ENCODE measurements at regions not wholly inside any gene's neighbourhood (a gene's known extent, or its start where the extent isn't known, plus 50 kb on each side); places are given as distances from the start of the nearest gene placed in this dataset.

GRCh38 chr10:33478089-33478674 is 143.7 kb upstream of the NRP1 start:
- TF ChIP-seq, protein P1, sequence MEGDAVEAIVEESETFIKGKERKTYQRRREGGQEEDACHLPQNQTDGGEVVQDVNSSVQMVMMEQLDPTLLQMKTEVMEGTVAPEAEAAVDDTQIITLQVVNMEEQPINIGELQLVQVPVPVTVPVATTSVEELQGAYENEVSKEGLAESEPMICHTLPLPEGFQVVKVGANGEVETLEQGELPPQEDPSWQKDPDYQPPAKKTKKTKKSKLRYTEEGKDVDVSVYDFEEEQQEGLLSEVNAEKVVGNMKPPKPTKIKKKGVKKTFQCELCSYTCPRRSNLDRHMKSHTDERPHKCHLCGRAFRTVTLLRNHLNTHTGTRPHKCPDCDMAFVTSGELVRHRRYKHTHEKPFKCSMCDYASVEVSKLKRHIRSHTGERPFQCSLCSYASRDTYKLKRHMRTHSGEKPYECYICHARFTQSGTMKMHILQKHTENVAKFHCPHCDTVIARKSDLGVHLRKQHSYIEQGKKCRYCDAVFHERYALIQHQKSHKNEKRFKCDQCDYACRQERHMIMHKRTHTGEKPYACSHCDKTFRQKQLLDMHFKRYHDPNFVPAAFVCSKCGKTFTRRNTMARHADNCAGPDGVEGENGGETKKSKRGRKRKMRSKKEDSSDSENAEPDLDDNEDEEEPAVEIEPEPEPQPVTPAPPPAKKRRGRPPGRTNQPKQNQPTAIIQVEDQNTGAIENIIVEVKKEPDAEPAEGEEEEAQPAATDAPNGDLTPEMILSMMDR (IDR thresholded peaks at IDR 0.05) = no peak
- TF ChIP-seq POLR2A (IDR thresholded peaks at IDR 0.05) = no peak

All from right lobe of liver (tissue), 4 donors.